GM21526 (cell line): ENCODE measurements at regions not wholly inside any gene's neighbourhood (a gene's known extent, or its start where the extent isn't known, plus 50 kb on each side); places are given as distances from the start of the nearest gene placed in this dataset.

Source experiments
- ATAC-seq: cut with Tn5 transposase; IDR thresholded peaks from one replicate; pipeline ENCODE4 v1.9.1; 2021; ENCODE audit warnings: moderate library complexity; ENCODE audit not compliant: unreplicated experiment, low FRiP score

- ATAC-seq = peak; percentile 7
Observed at GRCh38 chr21:9246010-9246409, 1275.4 kb upstream of the TPTE start.

- peak; percentile 54 for ATAC-seq
Observed at GRCh38 chr21:9246481-9247289, 1274.7 kb upstream of the TPTE start.

DNA sequence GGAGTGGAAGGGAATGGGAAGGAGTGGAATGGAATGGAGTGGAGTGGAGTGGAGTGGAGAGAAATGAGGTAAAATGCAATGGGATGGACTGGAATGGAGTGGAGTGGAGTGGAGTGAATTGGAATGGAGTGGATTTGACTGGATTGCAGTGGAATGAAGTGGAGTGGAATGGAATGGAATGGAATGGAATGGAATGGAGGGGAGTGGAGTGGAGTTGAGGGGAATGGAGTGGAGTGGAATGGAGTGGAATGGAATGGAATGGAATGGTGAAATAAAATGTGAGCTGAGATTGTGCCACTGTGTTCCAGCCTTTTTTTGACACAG lies 1274.1 kb upstream of the TPTE start:
- ATAC-seq = peak; percentile 42

- peak; percentile 33 for ATAC-seq
Observed at GRCh38 chr21:9247616-9248317, 1273.6 kb upstream of the TPTE start.
